Astrocyte (in vitro differentiated cells and primary cell): ENCODE measurements at regions not wholly inside any gene's neighbourhood (a gene's known extent, or its start where the extent isn't known, plus 50 kb on each side); places are given as distances from the start of the nearest gene placed in this dataset.

Experiments used
- CTCF ChIP-seq: IDR thresholded peaks from 2 replicates; pipeline ENCODE4 v1.5.1; 2011; ENCODE audit warnings: low read depth, mild to moderate bottlenecking, inconsistent platforms, low read length, moderate library complexity; ENCODE audit not compliant: insufficient read depth
- EZH2 ChIP-seq: IDR thresholded peaks from 2 replicates; pipeline ENCODE4 v1.6.1; 2012; ENCODE audit warnings: mild to moderate bottlenecking, low read length, inconsistent platforms; ENCODE audit not compliant: insufficient read depth

GRCh38 chr3:159348431-159348830 is 546.6 kb downstream of the MFSD1 start:
- TF ChIP-seq CTCF: no peak
- TF ChIP-seq EZH2: no peak
